Endothelial cell of umbilical vein (primary cell): ENCODE measurements at regions not wholly inside any gene's neighbourhood (a gene's known extent, or its start where the extent isn't known, plus 50 kb on each side); places are given as distances from the start of the nearest gene placed in this dataset.

Experiments
- BruUV-seq: library from RNA; stranded (reverse); fragments of 400-500 nt; replicated peaks from 2 replicates; lab custom pipeline; 2021; lab: Mats Ljungman, UMichigan
- CTCF ChIA-PET: fragments of 300-600, 350-600 bp; sonication (Branson Sonifier 250); formaldehyde crosslinking; loops from one replicate; lab custom pipeline; 2021; ENCODE audit warnings: antibody characterized with exemption, inconsistent platforms; lab: Charles Lee
- POLR2A ChIA-PET: fragments of 300-600, 350-600 bp; sonication (Branson Sonifier 250); formaldehyde crosslinking; loops from one replicate; lab custom pipeline; 2021; ENCODE audit warnings: antibody characterized with exemption, inconsistent platforms; lab: Charles Lee
- DNase-seq: peaks from one replicate; pipeline ENCODE4 v3.0.0-alpha.2; 2011; ENCODE audit warnings: low read depth, low spot score
- FAIRE-seq: peaks from 2 replicates; lab custom pipeline; 2011; peaks lifted over from hg19 to GRCh38; lab: Jason Lieb, UNC
- H2AFZ ChIP-seq: 2 replicates; pipeline ENCODE4 v1.6.0; 2012; ENCODE audit warnings: low read depth, low read length, control low read depth, inconsistent platforms
- H3K27ac ChIP-seq: 2 replicates; pipeline ENCODE4 v1.5.1; 2011; ENCODE audit warnings: low read depth, mild to moderate bottlenecking, control low read depth, low read length, moderate library complexity; ENCODE audit not compliant: insufficient read depth
- H3K27me3 ChIP-seq, 2 experiments: 2 replicates each; pipeline versions ENCODE4 v1.6.0 to v1.6.1; 2011; ENCODE audit warnings: low read length in 2 of 2, mixed read lengths in 1 of 2; ENCODE audit not compliant: control insufficient read depth in 2 of 2, insufficient read depth in 2 of 2
- H3K36me3 ChIP-seq, 2 experiments: 2 replicates in 1 of 2; 3 replicates in 1 of 2; pipeline ENCODE4 v1.5.1; 2011; ENCODE audit warnings: low read length in 2 of 2, mild to moderate bottlenecking in 1 of 2, moderate library complexity in 1 of 2; ENCODE audit not compliant: control insufficient read depth in 2 of 2, insufficient read depth in 2 of 2; ENCODE audit errors: extremely low read depth in 1 of 2
- H3K4me1 ChIP-seq: 3 replicates; pipeline ENCODE4 v1.5.1; 2011; ENCODE audit warnings: mild to moderate bottlenecking, low read length; ENCODE audit not compliant: control insufficient read depth, insufficient read depth; ENCODE audit errors: extremely low read depth
- H3K4me2 ChIP-seq: 2 replicates; pipeline ENCODE4 v1.6.1; 2011; ENCODE audit warnings: low read length, control low read depth, mixed read lengths; ENCODE audit not compliant: insufficient read depth
- H3K4me3 ChIP-seq, 3 experiments: fragments of 200-600 bp in 1 of 3; sonication (generic), shearing (Covaris generic) in 1 of 3; replicated peaks in 1 of 3; 2 replicates each; pipeline ENCODE4 v1.5.1; 2011 to 2016; ENCODE audit warnings: control low read depth in 3 of 3, low read length in 3 of 3, mild to moderate bottlenecking in 2 of 3, inconsistent platforms in 1 of 3, low read depth in 1 of 3, moderate library complexity in 1 of 3; ENCODE audit not compliant: insufficient read depth in 1 of 3
- H3K79me2 ChIP-seq: 2 replicates; pipeline ENCODE4 v1.6.0; 2012; ENCODE audit warnings: low read length, inconsistent platforms; ENCODE audit not compliant: control insufficient read depth, insufficient read depth
- H3K9ac ChIP-seq: replicated peaks from 2 replicates; pipeline ENCODE3; 2011; ENCODE audit warnings: low read length, control low read depth; ENCODE audit not compliant: insufficient read depth; ENCODE audit errors: extremely low read depth
- H3K9me1 ChIP-seq: replicated peaks from 3 replicates; pipeline ENCODE4 v1.6.0; 2011; ENCODE audit warnings: mild to moderate bottlenecking, low read length; ENCODE audit not compliant: control insufficient read depth, insufficient read depth; ENCODE audit errors: extremely low read depth
- H3K9me3 ChIP-seq: replicated peaks from 2 replicates; pipeline ENCODE4 v1.5.1; 2012; ENCODE audit warnings: low read length, inconsistent platforms; ENCODE audit not compliant: control insufficient read depth, insufficient read depth
- H4K20me1 ChIP-seq: replicated peaks from 2 replicates; pipeline ENCODE3; 2011; ENCODE audit warnings: mild to moderate bottlenecking, low read length; ENCODE audit not compliant: control insufficient read depth, insufficient read depth; ENCODE audit errors: extremely low read depth
- CTCF ChIP-seq, 2 donors: IDR thresholded peaks; 1 replicate in 1 of 2; 2 replicates in 1 of 2; pipeline ENCODE4 v1.5.1; 2011; ENCODE audit warnings: low read length in 2 of 2, mild to moderate bottlenecking in 2 of 2, moderate library complexity in 2 of 2, control low read depth in 1 of 2, inconsistent platforms in 1 of 2, low read depth in 1 of 2; ENCODE audit not compliant: insufficient read depth in 1 of 2; ENCODE audit errors: extremely low read depth in 1 of 2
- EZH2 ChIP-seq: IDR thresholded peaks from 2 replicates; pipeline ENCODE4 v1.6.1; 2012; ENCODE audit warnings: borderline replicate concordance, low read depth, mild to moderate bottlenecking, moderate library complexity, low read length, inconsistent platforms; ENCODE audit not compliant: severe bottlenecking
- FOS ChIP-seq: IDR thresholded peaks from 2 replicates; pipeline ENCODE4 v1.6.1; 2011; ENCODE audit warnings: mild to moderate bottlenecking, low read length, moderate library complexity, borderline replicate concordance; ENCODE audit not compliant: insufficient read depth
- GATA2 ChIP-seq: IDR thresholded peaks from 2 replicates; pipeline ENCODE4 v1.7.0; 2011; ENCODE audit warnings: low read depth, mild to moderate bottlenecking, moderate library complexity, mixed read lengths, low read length; ENCODE audit not compliant: insufficient read length, insufficient read depth
- JUN ChIP-seq: IDR thresholded peaks from 2 replicates; pipeline ENCODE4 v1.6.1; 2011; ENCODE audit warnings: borderline replicate concordance, low read depth; ENCODE audit not compliant: insufficient read length, insufficient read depth
- MYC ChIP-seq: IDR thresholded peaks from one replicate; pipeline ENCODE4 v1.6.1; 2011; ENCODE audit warnings: mild to moderate bottlenecking, low read depth, low read length
- POLR2A ChIP-seq: IDR thresholded peaks from 2 replicates; pipeline ENCODE4 v1.6.1; 2012; ENCODE audit warnings: low read depth, mild to moderate bottlenecking, control low read depth, low read length
- POLR2AphosphoS5 ChIP-seq: IDR thresholded peaks from 2 replicates; pipeline ENCODE4 v1.6.1; 2012; ENCODE audit warnings: low read depth, mild to moderate bottlenecking, control low read depth, low read length, moderate library complexity; ENCODE audit not compliant: insufficient read depth
- dilution Hi-C: fragments of 300-500 bp; cut with MboI; formaldehyde crosslinking; loops from one replicate; pipeline ENCODE4 v1.15.0; 2019; ENCODE audit warnings: low sequenced_read_pairs; ENCODE audit not compliant: extremely low pct_ligation_motif_present
- intact Hi-C: fragments of 100-400 bp; cut with micrococcal nuclease; formaldehyde crosslinking; loops from one replicate; pipeline ENCODE4 v1.10.0; 2022
- TF ChIP-seq, protein P1 (sequence below): IDR thresholded peaks from 2 replicates; pipeline ENCODE4 v1.6.1; 2011; ENCODE audit not compliant: insufficient read depth, insufficient read length

- Histone ChIP-seq H4K20me1 (no peaks in the 10 kb centered on the region), H3K79me2 (no peaks in the 10 kb centered on the region), H3K27me3 (no peaks in the 10 kb centered on the region), H3K9me1 (no peaks in the 10 kb centered on the region), H2AFZ (no peak overlapping the region), H3K4me2 (no peak overlapping the region), H3K27ac (no peak overlapping the region), H3K4me3 (no peak overlapping the region), H3K9me3 (no peaks in the 10 kb centered on the region), H3K9ac (no peak overlapping the region), H3K4me1 (no peaks in the 10 kb centered on the region), H3K36me3 (no peaks in the 10 kb centered on the region)
- dilution Hi-C loops, result no loop called here
- TF ChIP-seq, protein P1, sequence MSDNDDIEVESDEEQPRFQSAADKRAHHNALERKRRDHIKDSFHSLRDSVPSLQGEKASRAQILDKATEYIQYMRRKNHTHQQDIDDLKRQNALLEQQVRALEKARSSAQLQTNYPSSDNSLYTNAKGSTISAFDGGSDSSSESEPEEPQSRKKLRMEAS, result no peak
- TF ChIP-seq POLR2AphosphoS5, result no peak
- TF ChIP-seq EZH2, result no peak
- TF ChIP-seq JUN, result no peak
- no peak for TF ChIP-seq FOS
- TF ChIP-seq MYC, result no peak
- no peak for TF ChIP-seq GATA2
- TF ChIP-seq POLR2A, result no peak
- no peak for TF ChIP-seq CTCF (IDR thresholded peaks at IDR 0.05; ENCODE audit: extremely low read depth in 1 of 2, insufficient read depth in 1 of 2, low read depth in 1 of 2, low read length in 2 of 2)
- BruUV-seq, result no TSS peak
- CTCF ChIA-PET, result no interaction called here
- POLR2A ChIA-PET, result no interaction called here
- no peak for FAIRE-seq
- no peak for DNase-seq
- intact Hi-C loops, result no loop called here
These were observed 196.2 kb upstream of the TUT7 start for GRCh38 chr9:86550401-86550800.
